ENCODE measurements at regions not wholly inside any gene's neighbourhood (a gene's known extent, or its start where the extent isn't known, plus 50 kb on each side); places are given as distances from the start of the nearest gene placed in this dataset.

DNA sequence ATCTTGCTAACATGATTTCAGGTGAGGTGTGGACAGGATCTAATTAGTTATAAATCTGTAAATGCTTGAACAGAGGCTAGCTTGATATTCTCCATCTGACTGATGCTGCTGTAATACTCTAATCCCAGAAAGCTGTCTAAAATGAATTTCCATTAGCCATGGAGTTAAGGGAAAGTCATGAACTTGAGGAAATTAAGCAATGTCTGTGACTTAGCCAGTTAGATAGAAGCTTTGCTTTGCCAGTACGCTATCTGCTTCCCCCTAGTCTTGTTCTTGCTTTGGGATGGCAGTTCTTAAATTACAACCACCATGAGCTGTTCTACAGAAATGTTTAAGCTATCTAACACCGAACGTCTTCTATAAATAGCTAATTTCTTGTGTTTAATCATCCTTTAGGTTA lies 195.7 kb downstream of the PRL start:
- TF ChIP-seq, protein P1, sequence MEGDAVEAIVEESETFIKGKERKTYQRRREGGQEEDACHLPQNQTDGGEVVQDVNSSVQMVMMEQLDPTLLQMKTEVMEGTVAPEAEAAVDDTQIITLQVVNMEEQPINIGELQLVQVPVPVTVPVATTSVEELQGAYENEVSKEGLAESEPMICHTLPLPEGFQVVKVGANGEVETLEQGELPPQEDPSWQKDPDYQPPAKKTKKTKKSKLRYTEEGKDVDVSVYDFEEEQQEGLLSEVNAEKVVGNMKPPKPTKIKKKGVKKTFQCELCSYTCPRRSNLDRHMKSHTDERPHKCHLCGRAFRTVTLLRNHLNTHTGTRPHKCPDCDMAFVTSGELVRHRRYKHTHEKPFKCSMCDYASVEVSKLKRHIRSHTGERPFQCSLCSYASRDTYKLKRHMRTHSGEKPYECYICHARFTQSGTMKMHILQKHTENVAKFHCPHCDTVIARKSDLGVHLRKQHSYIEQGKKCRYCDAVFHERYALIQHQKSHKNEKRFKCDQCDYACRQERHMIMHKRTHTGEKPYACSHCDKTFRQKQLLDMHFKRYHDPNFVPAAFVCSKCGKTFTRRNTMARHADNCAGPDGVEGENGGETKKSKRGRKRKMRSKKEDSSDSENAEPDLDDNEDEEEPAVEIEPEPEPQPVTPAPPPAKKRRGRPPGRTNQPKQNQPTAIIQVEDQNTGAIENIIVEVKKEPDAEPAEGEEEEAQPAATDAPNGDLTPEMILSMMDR (optimal IDR thresholded peaks at IDR 0.05 in 1 of 3, IDR thresholded peaks at IDR 0.05 in 1 of 3, conservative IDR thresholded peaks at IDR 0.05 in 1 of 3; ENCODE audit: extremely low read depth in 1 of 3, insufficient read depth in 2 of 3, low read length in 3 of 3), result no peak
- TF ChIP-seq EZH2 (IDR thresholded peaks at IDR 0.05; ENCODE audit: low read length), result no peak
- H3K9me1 ChIP-seq (ENCODE audit: control insufficient read depth, extremely low read depth, insufficient read depth, low read length), result no peaks in the 10 kb centered on the region
- H3K79me2 ChIP-seq (ENCODE audit: control insufficient read depth, insufficient read depth, low read length), result no peaks in the 10 kb centered on the region
- FAIRE-seq (peak; percentile 13), DNase-seq (ENCODE audit: low read depth, low spot score) (no peak)
- H3K9me3 ChIP-seq (ENCODE audit: control insufficient read depth, low read depth, low read length), result no peaks in the 10 kb centered on the region
- no peak overlapping the region for H3K4me2 ChIP-seq (ENCODE audit: control insufficient read depth, extremely low read depth, insufficient read depth, low read depth, low read length)
- H2AFZ ChIP-seq (ENCODE audit: control insufficient read depth, low read length), result no peak overlapping the region
- no peak overlapping the region for H3K27ac ChIP-seq (ENCODE audit: control insufficient read depth, insufficient read depth, low read length)
- H3K36me3 ChIP-seq (ENCODE audit: control insufficient read depth in 2 of 2, extremely low read depth in 1 of 2, insufficient read depth in 2 of 2, low read length in 2 of 2), result no peaks in the 10 kb centered on the region
- no peaks in the 10 kb centered on the region for H3K4me1 ChIP-seq (ENCODE audit: control insufficient read depth, extremely low read depth, insufficient read depth, low read length)
- H4K20me1 ChIP-seq (ENCODE audit: control insufficient read depth, extremely low read depth, insufficient read depth, low read length), result no peaks in the 10 kb centered on the region
- H3K4me3 ChIP-seq (ENCODE audit: control insufficient read depth in 2 of 3, extremely low read depth in 1 of 3, insufficient read depth in 2 of 3, low read depth in 1 of 3, low read length in 3 of 3), result no peak overlapping the region
- no peaks in the 10 kb centered on the region for H3K27me3 ChIP-seq (ENCODE audit: control insufficient read depth, extremely low read depth, insufficient read depth, low read length)
- no peak overlapping the region for H3K9ac ChIP-seq (ENCODE audit: control insufficient read depth, extremely low read depth, insufficient read depth, low read length)
- dilution Hi-C loops (cut with MboI; ENCODE audit: extremely low pct_ligation_motif_present, low sequenced_read_pairs), result no loop called here

DNA sequence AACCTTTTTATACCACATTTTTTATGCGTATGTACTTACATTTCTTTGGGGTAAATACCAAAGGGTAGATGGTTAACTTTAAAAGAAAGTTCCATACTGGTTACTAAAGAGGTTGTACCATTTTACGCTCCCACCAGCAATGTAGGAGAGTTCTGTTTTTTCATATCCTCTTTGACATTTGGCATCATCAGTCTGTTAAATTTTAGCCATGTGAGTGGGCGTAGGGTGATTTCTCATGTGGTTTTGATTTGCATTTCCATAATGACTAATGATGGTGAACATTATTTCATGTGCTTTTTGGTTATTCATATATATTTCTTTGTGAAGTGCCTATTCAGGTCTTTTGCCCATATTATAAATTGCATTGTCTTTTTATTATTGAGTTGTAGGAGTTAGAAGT lies 194.2 kb downstream of the PRL start:
- DNase-seq (ENCODE audit: low read depth, low spot score) (no peak), FAIRE-seq (no peak)
- no peaks in the 10 kb centered on the region for H3K9me3 ChIP-seq (ENCODE audit: control insufficient read depth, low read depth, low read length)
- H3K4me1 ChIP-seq (ENCODE audit: control insufficient read depth, extremely low read depth, insufficient read depth, low read length), result no peaks in the 10 kb centered on the region
- TF ChIP-seq, protein P1 (optimal IDR thresholded peaks at IDR 0.05 in 1 of 3, IDR thresholded peaks at IDR 0.05 in 1 of 3, conservative IDR thresholded peaks at IDR 0.05 in 1 of 3; ENCODE audit: extremely low read depth in 1 of 3, insufficient read depth in 2 of 3, low read length in 3 of 3), result no peak
- no peak for TF ChIP-seq EZH2 (IDR thresholded peaks at IDR 0.05; ENCODE audit: low read length)
- no peak overlapping the region for H3K9ac ChIP-seq (ENCODE audit: control insufficient read depth, extremely low read depth, insufficient read depth, low read length)
- dilution Hi-C loops (cut with MboI; ENCODE audit: extremely low pct_ligation_motif_present, low sequenced_read_pairs), result no loop called here
- H3K79me2 ChIP-seq (ENCODE audit: control insufficient read depth, insufficient read depth, low read length), result no peaks in the 10 kb centered on the region
- H3K4me3 ChIP-seq (ENCODE audit: control insufficient read depth in 2 of 3, extremely low read depth in 1 of 3, insufficient read depth in 2 of 3, low read depth in 1 of 3, low read length in 3 of 3), result no peak overlapping the region
- no peak overlapping the region for H2AFZ ChIP-seq (ENCODE audit: control insufficient read depth, low read length)
- H3K27me3 ChIP-seq (ENCODE audit: control insufficient read depth, extremely low read depth, insufficient read depth, low read length), result no peaks in the 10 kb centered on the region
- H3K27ac ChIP-seq (ENCODE audit: control insufficient read depth, insufficient read depth, low read length), result no peak overlapping the region
- H4K20me1 ChIP-seq (ENCODE audit: control insufficient read depth, extremely low read depth, insufficient read depth, low read length), result no peaks in the 10 kb centered on the region
- H3K4me2 ChIP-seq (ENCODE audit: control insufficient read depth, extremely low read depth, insufficient read depth, low read depth, low read length), result no peak overlapping the region
- no peaks in the 10 kb centered on the region for H3K9me1 ChIP-seq (ENCODE audit: control insufficient read depth, extremely low read depth, insufficient read depth, low read length)
- no peaks in the 10 kb centered on the region for H3K36me3 ChIP-seq (ENCODE audit: control insufficient read depth in 2 of 2, extremely low read depth in 1 of 2, insufficient read depth in 2 of 2, low read length in 2 of 2)

All from keratinocyte (primary cell).